ENCODE measurements at regions not wholly inside any gene's neighbourhood (a gene's known extent, or its start where the extent isn't known, plus 50 kb on each side); places are given as distances from the start of the nearest gene placed in this dataset.

- TF ChIP-seq CTCF (IDR thresholded peaks at IDR 0.05) (no peak), POLR2A (IDR thresholded peaks at IDR 0.05) (no peak), EP300 (IDR thresholded peaks at IDR 0.05) (no peak)
Measured at GRCh38 chr4:27966664-27967063, 1106.0 kb downstream of the STIM2 start.

Data from tibial nerve (tissue), 4 donors.